Hepatocyte (in vitro differentiated cells): ENCODE measurements at regions not wholly inside any gene's neighbourhood (a gene's known extent, or its start where the extent isn't known, plus 50 kb on each side); places are given as distances from the start of the nearest gene placed in this dataset.

Experiments used
- CTCF ChIP-seq: fragments of 200-600 bp; sonication (generic); IDR thresholded peaks from 2 replicates; pipeline ENCODE4 v1.5.1; 2016; ENCODE audit warnings: antibody characterized with exemption, mild to moderate bottlenecking; ENCODE audit not compliant: poor library complexity
- EZH2 ChIP-seq: fragments of 200-600 bp; sonication (generic); IDR thresholded peaks from 2 replicates; pipeline ENCODE4 v1.6.1; 2016; ENCODE audit warnings: antibody characterized with exemption, mild to moderate bottlenecking, borderline replicate concordance
- EZH2phosphoT487 ChIP-seq: fragments of 200-600 bp; sonication (generic); IDR thresholded peaks from one replicate; pipeline ENCODE4 v1.6.1; 2018; ENCODE audit warnings: antibody characterized with exemption, mild to moderate bottlenecking, low read depth, moderate library complexity; ENCODE audit not compliant: unreplicated experiment, severe bottlenecking

- TF ChIP-seq CTCF (no peak), EZH2phosphoT487 (no peak), EZH2 (no peak)
Measured at GRCh38 chr5:115696141-115696650, 70.4 kb upstream of the TMED7 start.
